Neural cell (in vitro differentiated cells): ENCODE measurements at regions not wholly inside any gene's neighbourhood (a gene's known extent, or its start where the extent isn't known, plus 50 kb on each side); places are given as distances from the start of the nearest gene placed in this dataset.

ENCODE experiments used
- CTCF ChIP-seq: fragments of 450-650 bp; IDR thresholded peaks from 2 replicates; pipeline ENCODE4 v1.5.1; 2014; ENCODE audit warnings: antibody characterized with exemption, mild to moderate bottlenecking, moderate library complexity; ENCODE audit not compliant: poor library complexity, severe bottlenecking
- EP300 ChIP-seq: fragments of 450-650 bp; conservative IDR thresholded peaks from 2 replicates; pipeline ENCODE4 v1.6.1; 2014; ENCODE audit warnings: antibody characterized with exemption, mild to moderate bottlenecking, moderate library complexity; ENCODE audit not compliant: poor library complexity, severe bottlenecking
- EZH2 ChIP-seq: fragments of 200-600, 300-800 bp; shearing (Covaris generic), sonication (generic); IDR thresholded peaks from 2 replicates; pipeline ENCODE4 v1.6.1; 2014; ENCODE audit warnings: antibody characterized with exemption, low read length, borderline replicate concordance, mild to moderate bottlenecking; ENCODE audit not compliant: insufficient read depth, poor library complexity, severe bottlenecking
- MXI1 ChIP-seq: fragments of 450-650 bp; conservative IDR thresholded peaks from 2 replicates; pipeline ENCODE4 v1.6.1; 2014; ENCODE audit warnings: antibody characterized with exemption, mild to moderate bottlenecking; ENCODE audit not compliant: poor library complexity, severe bottlenecking
- POLR2AphosphoS5 ChIP-seq: IDR thresholded peaks from 2 replicates; pipeline ENCODE4 v1.6.1; 2012
- RAD21 ChIP-seq: fragments of 450-650 bp; conservative IDR thresholded peaks from 2 replicates; pipeline ENCODE4 v1.6.1; 2014; ENCODE audit warnings: antibody characterized with exemption, mild to moderate bottlenecking, moderate library complexity
- REST ChIP-seq: IDR thresholded peaks from 2 replicates; pipeline ENCODE4 v1.6.1; 2012; ENCODE audit warnings: borderline replicate concordance
- SMC3 ChIP-seq: fragments of 450-650 bp; conservative IDR thresholded peaks from 2 replicates; pipeline ENCODE4 v1.6.1; 2014; ENCODE audit warnings: antibody characterized with exemption, mild to moderate bottlenecking, moderate library complexity; ENCODE audit not compliant: poor library complexity
- TAF1 ChIP-seq: IDR thresholded peaks from 2 replicates; pipeline ENCODE4 v1.6.1; 2012; ENCODE audit warnings: low read depth

GRCh38 chr2:125593036-125593435, 1062.9 kb upstream of the GYPC start:
- TF ChIP-seq CTCF (no peak), REST (no peak), EP300 (no peak), SMC3 (no peak), RAD21 (no peak), EZH2 (no peak), POLR2AphosphoS5 (no peak), TAF1 (no peak), MXI1 (no peak)
